ENCODE measurements at regions not wholly inside any gene's neighbourhood (a gene's known extent, or its start where the extent isn't known, plus 50 kb on each side); places are given as distances from the start of the nearest gene placed in this dataset.
"Not testable (repeated sequence)": the region's sequence is repeated elsewhere in the genome, so short reads cannot be mapped to it uniquely, and the experiment has no call there.

- no peak for DNase-seq
These were observed 76.2 kb upstream of the ANKRD55 start for GRCh38 chr5:56309262-56309826.

- DNase-seq: no peak
These were observed 74.7 kb upstream of the ANKRD55 start for GRCh38 chr5:56307714-56308333.

- DNase-seq: peak; percentile 39
These were observed 73.5 kb upstream of the ANKRD55 start for GRCh38 chr5:56306433-56307150.

GRCh38 chr5:56305001-56305950 is 72.1 kb upstream of the ANKRD55 start:
- no peak for DNase-seq

GRCh38 chr5:56303511-56303910 is 70.4 kb upstream of the ANKRD55 start:
- DNase-seq: no peak

GRCh38 chr5:56302027-56302426 is 68.9 kb upstream of the ANKRD55 start:
- DNase-seq: no peak

- DNase-seq: no peak
These were observed 67.9 kb upstream of the ANKRD55 start for GRCh38 chr5:56301069-56301468.

GRCh38 chr5:56299212-56299611 is 66.1 kb upstream of the ANKRD55 start:
- DNase-seq: no peak

- no peak for DNase-seq
These were observed 65.4 kb upstream of the ANKRD55 start for GRCh38 chr5:56298336-56299090.

GRCh38 chr5:56297851-56298250 is 64.7 kb upstream of the ANKRD55 start:
- DNase-seq: no peak

- DNase-seq: not testable (repeated sequence)
These were observed 62.2 kb upstream of the ANKRD55 start for GRCh38 chr5:56295311-56295710.

GRCh38 chr5:56294354-56294753 is 61.2 kb upstream of the ANKRD55 start:
- DNase-seq: no peak

- DNase-seq: not testable (repeated sequence)
These were observed 59.7 kb upstream of the ANKRD55 start for GRCh38 chr5:56292874-56293273.

- DNase-seq: no peak
These were observed 58.7 kb upstream of the ANKRD55 start for GRCh38 chr5:56291661-56292374.

GRCh38 chr5:56291079-56291643 is 58.0 kb upstream of the ANKRD55 start:
- DNase-seq: no peak

GRCh38 chr5:56290378-56291078 is 57.4 kb upstream of the ANKRD55 start:
- DNase-seq: no peak

GRCh38 chr5:56289602-56289987 is 56.5 kb upstream of the ANKRD55 start:
- no peak for DNase-seq

- DNase-seq: no peak
These were observed 55.9 kb upstream of the ANKRD55 start for GRCh38 chr5:56288873-56289601.

GRCh38 chr5:56286015-56286884 is 53.1 kb upstream of the ANKRD55 start:
- DNase-seq: no peak

Data from DMS79 (cell line).